Endothelial cell of umbilical vein (primary cell): ENCODE measurements at regions not wholly inside any gene's neighbourhood (a gene's known extent, or its start where the extent isn't known, plus 50 kb on each side); places are given as distances from the start of the nearest gene placed in this dataset.

Experiments used
- FOS ChIP-seq: IDR thresholded peaks from 2 replicates; pipeline ENCODE4 v1.6.1; 2011; ENCODE audit warnings: mild to moderate bottlenecking, low read length, moderate library complexity, borderline replicate concordance; ENCODE audit not compliant: insufficient read depth
- POLR2A ChIP-seq: IDR thresholded peaks from 2 replicates; pipeline ENCODE4 v1.6.1; 2012; ENCODE audit warnings: low read depth, mild to moderate bottlenecking, control low read depth, low read length
- TF ChIP-seq, protein P1 (sequence below), 2 donors: IDR thresholded peaks; 1 replicate in 1 of 2; 2 replicates in 1 of 2; pipeline ENCODE4 v1.5.1; 2011; ENCODE audit warnings: low read length in 2 of 2, mild to moderate bottlenecking in 2 of 2, moderate library complexity in 2 of 2, control low read depth in 1 of 2, inconsistent platforms in 1 of 2, low read depth in 1 of 2; ENCODE audit not compliant: insufficient read depth in 1 of 2; ENCODE audit errors: extremely low read depth in 1 of 2

DNA sequence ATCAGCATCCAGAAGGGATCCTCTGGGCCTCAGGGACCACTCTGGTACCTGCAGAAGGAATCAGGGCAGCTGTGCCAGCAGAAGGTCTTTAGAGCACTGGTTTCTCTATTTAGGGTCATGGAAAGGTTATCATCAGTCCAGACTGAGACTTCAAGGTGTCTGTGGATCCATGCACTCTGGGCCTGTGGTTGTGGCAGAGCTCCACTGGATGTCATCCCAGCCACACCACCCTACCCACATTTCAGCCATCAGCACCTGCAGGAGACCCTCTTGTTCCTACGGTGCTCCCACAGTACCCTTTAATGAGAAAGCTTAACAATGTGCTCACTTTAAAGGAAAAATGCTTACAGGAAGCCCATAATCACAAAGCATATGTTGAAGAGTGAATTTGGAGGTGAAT is 603.4 kb upstream of the CCDC54 start:
- no peak for TF ChIP-seq FOS
- no peak for TF ChIP-seq POLR2A
- TF ChIP-seq, protein P1, sequence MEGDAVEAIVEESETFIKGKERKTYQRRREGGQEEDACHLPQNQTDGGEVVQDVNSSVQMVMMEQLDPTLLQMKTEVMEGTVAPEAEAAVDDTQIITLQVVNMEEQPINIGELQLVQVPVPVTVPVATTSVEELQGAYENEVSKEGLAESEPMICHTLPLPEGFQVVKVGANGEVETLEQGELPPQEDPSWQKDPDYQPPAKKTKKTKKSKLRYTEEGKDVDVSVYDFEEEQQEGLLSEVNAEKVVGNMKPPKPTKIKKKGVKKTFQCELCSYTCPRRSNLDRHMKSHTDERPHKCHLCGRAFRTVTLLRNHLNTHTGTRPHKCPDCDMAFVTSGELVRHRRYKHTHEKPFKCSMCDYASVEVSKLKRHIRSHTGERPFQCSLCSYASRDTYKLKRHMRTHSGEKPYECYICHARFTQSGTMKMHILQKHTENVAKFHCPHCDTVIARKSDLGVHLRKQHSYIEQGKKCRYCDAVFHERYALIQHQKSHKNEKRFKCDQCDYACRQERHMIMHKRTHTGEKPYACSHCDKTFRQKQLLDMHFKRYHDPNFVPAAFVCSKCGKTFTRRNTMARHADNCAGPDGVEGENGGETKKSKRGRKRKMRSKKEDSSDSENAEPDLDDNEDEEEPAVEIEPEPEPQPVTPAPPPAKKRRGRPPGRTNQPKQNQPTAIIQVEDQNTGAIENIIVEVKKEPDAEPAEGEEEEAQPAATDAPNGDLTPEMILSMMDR (IDR thresholded peaks at IDR 0.05; ENCODE audit: extremely low read depth in 1 of 2, insufficient read depth in 1 of 2, low read depth in 1 of 2, low read length in 2 of 2): no peak
